Vagina (tissue), 2 donors: ENCODE measurements at regions not wholly inside any gene's neighbourhood (a gene's known extent, or its start where the extent isn't known, plus 50 kb on each side); places are given as distances from the start of the nearest gene placed in this dataset.
A peak's percentile ranks its signal among the peaks of the same experiment; 100 is the strongest.
"Not testable (repeated sequence)": the region's sequence is repeated elsewhere in the genome, so short reads cannot be mapped to it uniquely, and the experiment has no call there.

ENCODE experiments used
- DNase-seq, 2 donors: peaks; one replicate each; pipeline ENCODE4 v3.0.0-alpha.2; 2017; ENCODE audit errors: extremely low spot score in 2 of 2
- H3K27ac ChIP-seq: fragments of 200-600 bp; sonication (generic); one replicate; pipeline ENCODE4 v1.5.1; 2019
- H3K27me3 ChIP-seq: fragments of 200-600 bp; sonication (generic); one replicate; pipeline ENCODE4 v1.5.1; 2019
- H3K36me3 ChIP-seq, 2 donors: fragments of 200-600 bp; sonication (generic); one replicate each; pipeline ENCODE4 v1.5.1; 2017 to 2019
- H3K4me1 ChIP-seq: fragments of 200-600 bp; sonication (generic); one replicate; pipeline ENCODE4 v1.5.1; 2019
- H3K4me3 ChIP-seq, 2 donors: fragments of 200-600 bp; sonication (generic); 1 replicate in 1 of 2; 2 replicates in 1 of 2; pipeline ENCODE4 v1.5.1; 2016 to 2019
- H3K9me3 ChIP-seq: fragments of 200-600 bp; sonication (generic); one replicate; pipeline ENCODE4 v1.5.1; 2019
- CTCF ChIP-seq, 3 experiments: fragments of 450-650 bp in 2 of 3; fragments of 200-600 bp in 1 of 3; sonication (generic) in 1 of 3; IDR thresholded peaks; one replicate each; pipeline ENCODE4 v1.5.1; 2017 to 2019; ENCODE audit warnings: antibody characterized with exemption in 3 of 3, mild to moderate bottlenecking in 2 of 3, moderate library complexity in 2 of 3
- POLR2A ChIP-seq, 2 donors: fragments of 450-650 bp; IDR thresholded peaks; one replicate each; pipeline ENCODE4 v1.6.1; 2017; ENCODE audit warnings: antibody characterized with exemption in 2 of 2, mild to moderate bottlenecking in 2 of 2, moderate library complexity in 2 of 2
- POLR2AphosphoS5 ChIP-seq, 2 donors: sonication (generic); formaldehyde crosslinking; IDR thresholded peaks; one replicate each; pipeline ENCODE4 v1.9.0; 2017; ENCODE audit warnings: antibody characterized with exemption in 2 of 2, mild to moderate bottlenecking in 2 of 2, low read depth in 1 of 2; ENCODE audit not compliant: insufficient read depth in 1 of 2
- intact Hi-C: fragments of 100-400 bp; cut with DNase I; formaldehyde crosslinking; loops from one replicate; pipeline ENCODE4 v1.15.1; 2023

- Histone ChIP-seq H3K27me3 (no peaks in the 10 kb centered on the region), H3K4me1 (no peaks in the 10 kb centered on the region), H3K27ac (no peak overlapping the region), H3K36me3 (no peaks in the 10 kb centered on the region), H3K4me3 (no peak overlapping the region), H3K9me3 (no peaks in the 10 kb centered on the region)
- peak in 1 of 2 donors; percentile 60 for DNase-seq
- TF ChIP-seq POLR2A (IDR thresholded peaks at IDR 0.05) (no peak), POLR2AphosphoS5 (IDR thresholded peaks at IDR 0.05; ENCODE audit: insufficient read depth in 1 of 2, low read depth in 1 of 2) (no peak), CTCF (IDR thresholded peaks at IDR 0.05) (no peak)
- intact Hi-C loops = no loop called here
Observed at GRCh38 chr10:78417425-78418370, 384.0 kb downstream of the RPS24 start.

- intact Hi-C loops = no loop called here
Observed at GRCh38 chr10:78419481-78420265, 386.0 kb downstream of the RPS24 start.

DNA sequence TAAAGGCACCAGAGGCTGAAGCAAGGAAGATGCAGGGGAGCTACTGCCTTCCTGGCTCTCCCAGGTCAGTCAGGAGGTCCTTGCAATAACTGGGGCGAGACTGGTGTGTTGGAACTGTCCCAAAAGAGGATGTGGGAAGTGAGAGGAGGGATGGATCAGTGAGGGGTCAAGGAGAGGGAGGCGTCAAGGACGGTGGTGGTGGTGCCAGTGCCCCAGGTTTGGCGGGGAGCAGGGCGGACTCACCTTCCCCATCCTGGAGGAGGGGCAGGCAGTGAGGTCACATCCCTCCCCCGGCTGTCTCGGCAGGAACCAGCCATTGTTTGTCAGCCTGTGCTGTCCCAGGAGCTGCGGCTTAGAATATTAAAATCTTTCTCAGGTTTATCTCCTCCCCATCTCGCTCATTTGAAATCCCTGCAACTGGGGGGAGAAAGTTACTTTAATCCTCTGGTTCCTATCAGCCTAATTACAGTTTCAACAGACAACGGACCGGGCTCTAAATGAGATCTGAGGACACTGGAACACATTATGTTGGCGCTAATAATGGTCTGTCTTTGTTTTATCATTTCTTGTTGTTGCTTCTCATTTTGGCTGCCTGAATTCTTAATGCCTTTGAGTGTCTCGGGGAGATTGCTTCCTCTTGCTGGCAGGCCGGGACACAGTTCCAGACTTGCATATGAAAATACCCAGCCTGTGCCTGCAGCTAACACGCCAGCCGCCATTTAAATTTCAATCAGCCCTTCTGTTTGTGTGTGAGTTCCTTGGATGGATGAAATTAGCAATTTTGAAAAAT, 387.5 kb downstream of the RPS24 start:
- intact Hi-C loops = no loop called here
- Histone ChIP-seq H3K4me1 (no peaks in the 10 kb centered on the region), H3K27me3 (no peaks in the 10 kb centered on the region), H3K36me3 (no peaks in the 10 kb centered on the region), H3K27ac (no peak overlapping the region), H3K9me3 (peaks cover 6% of the 10 kb centered on the region), H3K4me3 (no peak overlapping the region)
- TF ChIP-seq CTCF (IDR thresholded peaks at IDR 0.05) (no peak), POLR2A (IDR thresholded peaks at IDR 0.05) (no peak), POLR2AphosphoS5 (IDR thresholded peaks at IDR 0.05; ENCODE audit: insufficient read depth in 1 of 2, low read depth in 1 of 2) (no peak)
- DNase-seq = no peak

More at GRCh38 chr10:78419481-78420265, 386.0 kb downstream of the RPS24 start:
- Histone ChIP-seq H3K27me3 (no peaks in the 10 kb centered on the region), H3K36me3 (no peaks in the 10 kb centered on the region), H3K27ac (no peak overlapping the region), H3K4me1 (no peaks in the 10 kb centered on the region), H3K4me3 (no peak overlapping the region), H3K9me3 (no peaks in the 10 kb centered on the region)
- DNase-seq = no peak
- TF ChIP-seq POLR2A (IDR thresholded peaks at IDR 0.05) (no peak), POLR2AphosphoS5 (IDR thresholded peaks at IDR 0.05; ENCODE audit: insufficient read depth in 1 of 2, low read depth in 1 of 2) (no peak), CTCF (IDR thresholded peaks at IDR 0.05) (no peak)

DNA sequence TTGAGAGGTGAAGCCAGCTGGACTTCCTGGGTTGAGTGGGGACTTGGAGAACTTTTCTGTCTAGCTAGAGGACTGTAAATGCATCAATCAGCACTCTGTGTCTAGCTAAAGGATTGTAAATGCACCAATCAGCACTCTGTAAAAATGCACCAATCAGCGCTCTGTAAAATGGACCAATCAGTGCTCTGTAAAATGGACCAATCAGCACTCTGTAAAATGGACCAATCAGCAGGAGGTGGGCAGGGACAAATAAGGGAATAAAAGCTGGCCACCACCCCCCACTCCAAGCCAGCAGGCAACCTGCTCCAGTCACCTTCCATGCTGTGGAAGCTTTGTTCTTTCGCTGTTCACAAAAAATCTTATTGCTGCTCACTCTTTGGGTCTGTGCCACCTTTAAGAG, 390.4 kb downstream of the RPS24 start:
- H3K4me1 ChIP-seq, intact Hi-C loops, DNase-seq, H3K9me3 ChIP-seq, H3K36me3 ChIP-seq, H3K27me3 ChIP-seq, H3K27ac ChIP-seq, H3K4me3 ChIP-seq: not testable (repeated sequence)

DNA sequence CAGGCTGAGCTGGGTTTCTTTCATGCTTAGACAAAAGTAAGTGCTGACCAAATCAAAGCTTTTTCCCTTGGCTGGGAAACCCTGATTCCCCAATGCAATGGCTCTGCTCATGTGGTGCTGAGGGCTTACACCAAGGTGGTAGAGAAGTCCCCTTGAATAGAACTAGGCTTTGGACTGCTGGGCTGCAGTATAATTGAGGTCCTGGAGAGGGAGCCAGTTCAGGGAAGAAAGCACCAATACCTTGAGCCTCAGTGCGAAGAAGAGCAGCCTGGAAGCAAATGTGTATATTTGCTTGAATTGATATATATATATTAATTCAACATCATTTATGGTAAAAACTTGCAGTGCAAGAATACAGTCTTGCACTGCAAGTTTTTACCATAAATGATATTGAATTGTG, 391.1 kb downstream of the RPS24 start:
- TF ChIP-seq POLR2AphosphoS5 (IDR thresholded peaks at IDR 0.05; ENCODE audit: insufficient read depth in 1 of 2, low read depth in 1 of 2) (no peak), CTCF (IDR thresholded peaks at IDR 0.05) (no peak), POLR2A (IDR thresholded peaks at IDR 0.05) (no peak)

More for the DNA sequence above, 391.1 kb downstream of the RPS24 start:
- Histone ChIP-seq H3K36me3 (no peaks in the 10 kb centered on the region), H3K4me3 (no peak overlapping the region), H3K27ac (no peak overlapping the region), H3K9me3 (peaks cover 6% of the 10 kb centered on the region), H3K4me1 (no peaks in the 10 kb centered on the region), H3K27me3 (no peaks in the 10 kb centered on the region)
- DNase-seq = no peak
- intact Hi-C loops = no loop called here
